CD8-positive, alpha-beta memory T cell (primary cell): ENCODE measurements at regions not wholly inside any gene's neighbourhood (a gene's known extent, or its start where the extent isn't known, plus 50 kb on each side); places are given as distances from the start of the nearest gene placed in this dataset.

Experiments used
- CTCF ChIA-PET: fragments of 350-600 bp; sonication (Branson Sonifier 250); formaldehyde crosslinking; loops from one replicate; lab custom pipeline; 2021; ENCODE audit warnings: antibody characterized with exemption; lab: Charles Lee
- POLR2A ChIA-PET: fragments of 350-600 bp; sonication (Branson Sonifier 250); formaldehyde crosslinking; loops from one replicate; lab custom pipeline; 2021; ENCODE audit warnings: antibody characterized with exemption; lab: Charles Lee
- DNase-seq, 5 donors: peaks; one replicate each; pipeline versions ENCODE4 v3.0.0 to v3.0.0-alpha.2; 2020 to 2022; ENCODE audit warnings: mixed read lengths in 1 of 5
- H3K27ac ChIP-seq: one replicate; pipeline ENCODE4 v1.7.0; 2013; ENCODE audit warnings: low read depth, mild to moderate bottlenecking, low read length, moderate library complexity
- H3K27me3 ChIP-seq: 2 replicates; pipeline ENCODE4 v1.7.0; 2013; ENCODE audit warnings: low read length, mild to moderate bottlenecking; ENCODE audit not compliant: insufficient read depth, poor library complexity, severe bottlenecking
- H3K36me3 ChIP-seq: 2 replicates; pipeline ENCODE4 v1.7.0; 2013; ENCODE audit warnings: mild to moderate bottlenecking, low read length, moderate library complexity; ENCODE audit not compliant: insufficient read depth
- H3K4me1 ChIP-seq: 2 replicates; pipeline ENCODE4 v1.7.0; 2013; ENCODE audit warnings: mild to moderate bottlenecking, low read length, moderate library complexity; ENCODE audit not compliant: insufficient read depth
- H3K4me3 ChIP-seq: 2 replicates; pipeline ENCODE4 v1.7.0; 2013; ENCODE audit warnings: mild to moderate bottlenecking, low read length
- H3K9me3 ChIP-seq: 2 replicates; pipeline ENCODE4 v1.7.0; 2013; ENCODE audit warnings: mild to moderate bottlenecking, low read length
- H3K27ac Mint-ChIP-seq, 8 donors: one replicate each; pipeline ENCODE4 v1.8.0; 2020 to 2021; ENCODE audit warnings: mixed read lengths in 8 of 8, mild to moderate bottlenecking in 6 of 8, inconsistent platforms in 3 of 8, moderate library complexity in 3 of 8
- H3K27me3 Mint-ChIP-seq, 2 donors: one replicate each; pipeline ENCODE4 v1.8.0; 2020 to 2021; ENCODE audit warnings: mixed read lengths in 2 of 2, mild to moderate bottlenecking in 1 of 2, moderate library complexity in 1 of 2
- H3K36me3 Mint-ChIP-seq, 3 donors: one replicate each; pipeline ENCODE4 v1.8.0; 2020 to 2021; ENCODE audit warnings: mixed read lengths in 3 of 3, inconsistent platforms in 1 of 3, mild to moderate bottlenecking in 1 of 3
- H3K4me1 Mint-ChIP-seq, 3 donors: one replicate each; pipeline ENCODE4 v1.8.0; 2020 to 2021; ENCODE audit warnings: mixed read lengths in 3 of 3, inconsistent platforms in 1 of 3, mild to moderate bottlenecking in 1 of 3
- H3K4me3 Mint-ChIP-seq, 7 donors: one replicate each; pipeline ENCODE4 v1.8.0; 2020 to 2021; ENCODE audit warnings: mixed read lengths in 7 of 7, mild to moderate bottlenecking in 6 of 7, moderate library complexity in 4 of 7, inconsistent platforms in 2 of 7
- H3K9me3 Mint-ChIP-seq, 5 donors: one replicate each; pipeline ENCODE4 v1.8.0; 2020 to 2022; ENCODE audit warnings: mixed read lengths in 5 of 5, mild to moderate bottlenecking in 3 of 5, moderate library complexity in 2 of 5, inconsistent platforms in 1 of 5

- no peaks in the 10 kb centered on the region for H3K4me1 Mint-ChIP-seq
- no peaks in the 10 kb centered on the region for H3K36me3 ChIP-seq
- no peaks in the 10 kb centered on the region for H3K9me3 Mint-ChIP-seq
- H3K27ac ChIP-seq, result no peak overlapping the region
- H3K27me3 Mint-ChIP-seq, result peaks cover 0 to 7% of the 10 kb centered on the region in 2 donors
- no peaks in the 10 kb centered on the region for H3K9me3 ChIP-seq
- H3K27ac Mint-ChIP-seq, result no peak overlapping the region
- POLR2A ChIA-PET, result no interaction called here
- no peaks in the 10 kb centered on the region for H3K27me3 ChIP-seq
- peaks cover 0 to 6% (median 0%) of the 10 kb centered on the region in 3 donors for H3K36me3 Mint-ChIP-seq
- no peak overlapping the region for H3K4me3 Mint-ChIP-seq
- CTCF ChIA-PET, result interaction anchor here (0.8 kb wide), 1 partner anchor 1706 kb away, joined by 3 read pairs; no protein-coding TSS in a partner anchor
- no peak overlapping the region for H3K4me3 ChIP-seq
- no peaks in the 10 kb centered on the region for H3K4me1 ChIP-seq
- DNase-seq, result no peak
These were observed 181.3 kb upstream of the ZEB2 start for GRCh38 chr2:144701259-144701658.

GRCh38 chr2:144698156-144698555, 178.2 kb upstream of the ZEB2 start:
- DNase-seq, result no peak
- ChIA-PET CTCF (no interaction called here), POLR2A (no interaction called here)
- Histone ChIP-seq H3K27me3 (no peaks in the 10 kb centered on the region), H3K9me3 (no peaks in the 10 kb centered on the region), H3K4me1 (no peaks in the 10 kb centered on the region), H3K4me3 (no peak overlapping the region), H3K27ac (no peak overlapping the region), H3K36me3 (no peaks in the 10 kb centered on the region)
- Mint-ChIP-seq H3K4me1 (no peaks in the 10 kb centered on the region), H3K27ac (no peak overlapping the region), H3K27me3 (peaks cover 0 to 7% of the 10 kb centered on the region in 2 donors), H3K4me3 (no peak overlapping the region), H3K9me3 (peaks cover 0 to 2% (median 0%) of the 10 kb centered on the region in 5 donors), H3K36me3 (peaks cover 0 to 6% (median 0%) of the 10 kb centered on the region in 3 donors)

GRCh38 chr2:144695657-144696056, 175.7 kb upstream of the ZEB2 start:
- Mint-ChIP-seq H3K4me1 (no peaks in the 10 kb centered on the region), H3K4me3 (no peak overlapping the region), H3K9me3 (peaks cover 0 to 2% (median 0%) of the 10 kb centered on the region in 5 donors), H3K36me3 (peaks cover 0 to 6% (median 0%) of the 10 kb centered on the region in 3 donors), H3K27ac (no peak overlapping the region), H3K27me3 (peaks cover 0 to 11% of the 10 kb centered on the region in 2 donors)
- Histone ChIP-seq H3K36me3 (no peaks in the 10 kb centered on the region), H3K4me1 (no peaks in the 10 kb centered on the region), H3K27me3 (no peaks in the 10 kb centered on the region), H3K4me3 (no peak overlapping the region), H3K9me3 (no peaks in the 10 kb centered on the region), H3K27ac (no peak overlapping the region)
- ChIA-PET POLR2A (no interaction called here), CTCF (no interaction called here)
- DNase-seq, result no peak

GRCh38 chr2:144694456-144694855, 174.5 kb upstream of the ZEB2 start:
- no peak for DNase-seq
- H3K36me3 ChIP-seq, result no peaks in the 10 kb centered on the region
- H3K4me3 ChIP-seq, result no peak overlapping the region
- Mint-ChIP-seq H3K27me3 (peaks cover 0 to 14% of the 10 kb centered on the region in 2 donors), H3K4me3 (no peak overlapping the region), H3K27ac (no peak overlapping the region), H3K9me3 (peaks cover 0 to 2% (median 0%) of the 10 kb centered on the region in 5 donors), H3K36me3 (no peaks in the 10 kb centered on the region), H3K4me1 (no peaks in the 10 kb centered on the region)
- H3K27ac ChIP-seq, result no peak overlapping the region
- no peaks in the 10 kb centered on the region for H3K4me1 ChIP-seq
- POLR2A ChIA-PET, result no interaction called here
- no peaks in the 10 kb centered on the region for H3K27me3 ChIP-seq
- no peaks in the 10 kb centered on the region for H3K9me3 ChIP-seq
- CTCF ChIA-PET, result no interaction called here

- H3K27ac Mint-ChIP-seq, result no peak overlapping the region
- peaks cover 0 to 17% of the 10 kb centered on the region in 2 donors for H3K27me3 Mint-ChIP-seq
- H3K9me3 Mint-ChIP-seq, result peaks cover 0 to 2% (median 0%) of the 10 kb centered on the region in 5 donors
- Histone ChIP-seq H3K4me1 (no peaks in the 10 kb centered on the region), H3K9me3 (no peaks in the 10 kb centered on the region), H3K4me3 (no peak overlapping the region), H3K36me3 (no peaks in the 10 kb centered on the region), H3K27me3 (no peaks in the 10 kb centered on the region), H3K27ac (no peak overlapping the region)
- no peak overlapping the region for H3K4me3 Mint-ChIP-seq
- ChIA-PET CTCF (no interaction called here), POLR2A (no interaction called here)
- DNase-seq, result no peak
- H3K36me3 Mint-ChIP-seq, result no peaks in the 10 kb centered on the region
- H3K4me1 Mint-ChIP-seq, result no peaks in the 10 kb centered on the region
These were observed 173.3 kb upstream of the ZEB2 start for GRCh38 chr2:144693179-144693578.

GRCh38 chr2:144692661-144693060, 172.7 kb upstream of the ZEB2 start:
- Mint-ChIP-seq H3K27me3 (peaks cover 0 to 17% of the 10 kb centered on the region in 2 donors), H3K9me3 (peaks cover 0 to 2% (median 0%) of the 10 kb centered on the region in 5 donors), H3K4me1 (no peaks in the 10 kb centered on the region), H3K27ac (no peak overlapping the region), H3K36me3 (no peaks in the 10 kb centered on the region), H3K4me3 (no peak overlapping the region)
- H3K9me3 ChIP-seq, result no peaks in the 10 kb centered on the region
- ChIA-PET CTCF (no interaction called here), POLR2A (no interaction called here)
- no peaks in the 10 kb centered on the region for H3K36me3 ChIP-seq
- DNase-seq, result no peak
- no peak overlapping the region for H3K27ac ChIP-seq
- no peaks in the 10 kb centered on the region for H3K4me1 ChIP-seq
- H3K27me3 ChIP-seq, result no peaks in the 10 kb centered on the region
- H3K4me3 ChIP-seq, result no peak overlapping the region

GRCh38 chr2:144690771-144691170, 170.9 kb upstream of the ZEB2 start:
- no peaks in the 10 kb centered on the region for H3K27me3 ChIP-seq
- Mint-ChIP-seq H3K36me3 (no peaks in the 10 kb centered on the region), H3K27ac (no peak overlapping the region), H3K9me3 (peaks cover 0 to 2% (median 0%) of the 10 kb centered on the region in 5 donors), H3K4me1 (no peaks in the 10 kb centered on the region), H3K4me3 (no peak overlapping the region), H3K27me3 (peaks cover 0 to 22% of the 10 kb centered on the region in 2 donors)
- H3K27ac ChIP-seq, result no peak overlapping the region
- H3K4me1 ChIP-seq, result no peaks in the 10 kb centered on the region
- no peaks in the 10 kb centered on the region for H3K36me3 ChIP-seq
- POLR2A ChIA-PET, result no interaction called here
- no peaks in the 10 kb centered on the region for H3K9me3 ChIP-seq
- H3K4me3 ChIP-seq, result no peak overlapping the region
- DNase-seq, result no peak
- CTCF ChIA-PET, result no interaction called here

- H3K27ac ChIP-seq, result no peak overlapping the region
- Mint-ChIP-seq H3K27ac (no peak overlapping the region), H3K27me3 (peaks cover 3 to 11% of the 10 kb centered on the region in 2 donors), H3K4me1 (no peaks in the 10 kb centered on the region), H3K9me3 (no peaks in the 10 kb centered on the region), H3K36me3 (no peaks in the 10 kb centered on the region), H3K4me3 (no peak overlapping the region)
- no peaks in the 10 kb centered on the region for H3K27me3 ChIP-seq
- H3K4me3 ChIP-seq, result no peak overlapping the region
- DNase-seq, result no peak
- H3K9me3 ChIP-seq, result no peaks in the 10 kb centered on the region
- H3K4me1 ChIP-seq, result no peaks in the 10 kb centered on the region
- ChIA-PET POLR2A (no interaction called here), CTCF (no interaction called here)
- no peaks in the 10 kb centered on the region for H3K36me3 ChIP-seq
These were observed 166.7 kb upstream of the ZEB2 start for GRCh38 chr2:144686518-144687215.
